ENCODE measurements at regions not wholly inside any gene's neighbourhood (a gene's known extent, or its start where the extent isn't known, plus 50 kb on each side); places are given as distances from the start of the nearest gene placed in this dataset.

DNA sequence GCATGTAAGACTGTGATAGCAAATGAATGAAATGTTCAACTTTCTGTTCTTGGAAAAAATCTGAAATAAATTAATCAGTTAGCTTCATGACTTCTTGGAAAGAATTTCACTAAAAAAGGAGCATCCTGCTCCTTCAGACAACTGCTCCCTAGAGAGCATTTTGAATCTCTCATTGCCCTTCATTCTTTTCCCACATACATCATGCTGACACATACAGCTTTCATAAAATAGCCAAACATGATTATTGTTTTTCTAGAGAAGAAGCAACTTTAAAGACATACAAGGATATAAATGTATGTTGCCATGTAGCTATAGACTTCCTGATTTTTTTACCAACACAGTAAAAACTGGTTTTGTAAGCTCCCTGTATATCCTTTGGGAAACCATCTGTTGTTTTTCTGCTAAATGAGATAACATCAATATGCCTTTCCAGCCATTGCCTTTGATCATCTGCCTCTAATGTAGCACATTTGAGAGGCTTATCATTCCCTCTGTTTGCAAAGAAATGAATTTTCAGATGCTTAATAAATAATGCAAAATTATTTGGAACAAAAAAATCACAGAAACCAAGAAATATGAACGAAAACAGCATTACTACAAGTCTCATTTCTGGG, 248.2 kb upstream of the GPR149 start:
- Histone ChIP-seq H3K36me3 (no peaks in the 10 kb centered on the region), H3K27me3 (no peaks in the 10 kb centered on the region), H3K9me3 (peaks cover 0 to under 1% (median 0%) of the 10 kb centered on the region in 3 donors), H3K4me3 (no peak overlapping the region), H3K27ac (no peak overlapping the region), H3K4me1 (no peaks in the 10 kb centered on the region)
- ATAC-seq: no peak
- 68 to 69% methylated on average over 1 of the region's 1 CpG for WGBS, 2 donors (ENCODE audit: low coverage in 1 of 2)
- TF ChIP-seq POLR2AphosphoS5 (IDR thresholded peaks at IDR 0.05): no peak
- TF ChIP-seq EP300 (IDR thresholded peaks at IDR 0.05): no peak
- no peak for TF ChIP-seq CTCF (IDR thresholded peaks at IDR 0.05)
- TF ChIP-seq POLR2A (IDR thresholded peaks at IDR 0.05): no peak

- ATAC-seq: no peak
- H3K9me3 ChIP-seq: no peaks in the 10 kb centered on the region
- no peaks in the 10 kb centered on the region for H3K4me1 ChIP-seq
- no peaks in the 10 kb centered on the region for H3K36me3 ChIP-seq
- 62 to 63% methylated on average over 1 of the region's 1 CpG for WGBS, 2 donors (ENCODE audit: low coverage in 1 of 2)
- H3K27me3 ChIP-seq: no peaks in the 10 kb centered on the region
- H3K4me3 ChIP-seq: no peak overlapping the region
- TF ChIP-seq CTCF (IDR thresholded peaks at IDR 0.05): no peak
- no peak for TF ChIP-seq EP300 (IDR thresholded peaks at IDR 0.05)
- no peak for TF ChIP-seq POLR2A (IDR thresholded peaks at IDR 0.05)
- TF ChIP-seq POLR2AphosphoS5 (IDR thresholded peaks at IDR 0.05): no peak
- H3K27ac ChIP-seq: no peak overlapping the region
These were observed 238.8 kb upstream of the GPR149 start for GRCh38 chr3:154668835-154669234.

GRCh38 chr3:154668187-154668586, 238.2 kb upstream of the GPR149 start:
- Histone ChIP-seq H3K4me1 (no peaks in the 10 kb centered on the region), H3K9me3 (no peaks in the 10 kb centered on the region), H3K4me3 (no peak overlapping the region), H3K27ac (no peak overlapping the region), H3K27me3 (no peaks in the 10 kb centered on the region), H3K36me3 (no peaks in the 10 kb centered on the region)
- 33 to 62% methylated on average over 2 of the region's 2 CpGs for WGBS, 2 donors (ENCODE audit: low coverage in 1 of 2)
- ATAC-seq: no peak
- TF ChIP-seq EP300 (IDR thresholded peaks at IDR 0.05) (no peak), POLR2A (IDR thresholded peaks at IDR 0.05) (no peak), POLR2AphosphoS5 (IDR thresholded peaks at IDR 0.05) (no peak), CTCF (IDR thresholded peaks at IDR 0.05) (no peak)

GRCh38 chr3:154666542-154666941, 236.6 kb upstream of the GPR149 start:
- no peak for TF ChIP-seq EP300 (IDR thresholded peaks at IDR 0.05)
- Histone ChIP-seq H3K27ac (no peak overlapping the region), H3K4me3 (no peak overlapping the region), H3K9me3 (no peaks in the 10 kb centered on the region), H3K27me3 (no peaks in the 10 kb centered on the region), H3K36me3 (no peaks in the 10 kb centered on the region), H3K4me1 (no peaks in the 10 kb centered on the region)
- 100% methylated on average over 1 of the region's 3 CpGs; no CpG with 5 or more reads in 1 of the 2 donors for WGBS, 2 donors (ENCODE audit: low coverage in 1 of 2)
- ATAC-seq: no peak

- TF ChIP-seq POLR2AphosphoS5 (IDR thresholded peaks at IDR 0.05) (no peak), CTCF (IDR thresholded peaks at IDR 0.05) (no peak), EP300 (IDR thresholded peaks at IDR 0.05) (no peak), POLR2A (IDR thresholded peaks at IDR 0.05) (no peak)
- Histone ChIP-seq H3K27ac (no peak overlapping the region), H3K4me1 (no peaks in the 10 kb centered on the region), H3K4me3 (no peak overlapping the region), H3K36me3 (no peaks in the 10 kb centered on the region), H3K27me3 (no peaks in the 10 kb centered on the region), H3K9me3 (no peaks in the 10 kb centered on the region)
- no peak for ATAC-seq
These were observed 234.7 kb upstream of the GPR149 start for GRCh38 chr3:154664714-154665113.
